Activated naive CD8-positive, alpha-beta T cell treated with anti-CD3 and anti-CD28 coated beads for 36 hours (primary cell): ENCODE measurements at regions not wholly inside any gene's neighbourhood (a gene's known extent, or its start where the extent isn't known, plus 50 kb on each side); places are given as distances from the start of the nearest gene placed in this dataset.

Source experiments
- DNase-seq: peaks from one replicate; pipeline ENCODE4 v3.0.0; 2021
- H3K27ac Mint-ChIP-seq: one replicate; pipeline ENCODE4 v1.8.0; 2022; ENCODE audit warnings: mild to moderate bottlenecking, moderate library complexity, mixed read lengths
- H3K27me3 Mint-ChIP-seq: one replicate; pipeline ENCODE4 v1.8.0; 2022; ENCODE audit warnings: mild to moderate bottlenecking, mixed read lengths
- H3K36me3 Mint-ChIP-seq: one replicate; pipeline ENCODE4 v1.8.0; 2021; ENCODE audit warnings: mild to moderate bottlenecking, mixed read lengths
- H3K4me1 Mint-ChIP-seq: one replicate; pipeline ENCODE4 v1.8.0; 2021; ENCODE audit warnings: mixed read lengths
- H3K4me3 Mint-ChIP-seq: one replicate; pipeline ENCODE4 v1.8.0; 2022; ENCODE audit warnings: mild to moderate bottlenecking, moderate library complexity, mixed read lengths
- H3K9me3 Mint-ChIP-seq: one replicate; pipeline ENCODE4 v1.8.0; 2022; ENCODE audit warnings: mixed read lengths

DNA sequence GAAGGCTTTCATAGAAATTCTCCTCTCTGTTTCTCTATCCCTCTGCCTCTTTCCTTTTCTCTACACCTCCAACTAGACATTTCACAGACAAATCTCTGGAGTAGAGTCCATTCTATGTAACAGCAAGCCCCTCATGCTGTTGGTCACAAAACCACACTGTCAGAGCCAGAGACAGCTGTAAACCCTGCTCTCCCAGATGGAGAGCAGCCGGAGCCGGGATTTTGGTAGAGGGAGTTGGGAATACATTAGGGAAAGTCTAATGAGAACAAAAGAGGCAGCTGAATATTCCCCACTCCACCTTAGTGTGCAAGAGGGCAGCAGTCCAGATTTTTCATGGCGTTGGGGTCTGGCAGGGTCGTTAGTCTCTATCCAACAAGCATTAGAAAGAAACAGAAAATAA lies 68.3 kb upstream of the EDN1 start:
- no peak overlapping the region for H3K4me3 Mint-ChIP-seq
- H3K27me3 Mint-ChIP-seq: no peaks in the 10 kb centered on the region
- no peaks in the 10 kb centered on the region for H3K36me3 Mint-ChIP-seq
- no peak overlapping the region for H3K27ac Mint-ChIP-seq
- DNase-seq: no peak
- H3K9me3 Mint-ChIP-seq: no peaks in the 10 kb centered on the region
- H3K4me1 Mint-ChIP-seq: no peaks in the 10 kb centered on the region

DNA sequence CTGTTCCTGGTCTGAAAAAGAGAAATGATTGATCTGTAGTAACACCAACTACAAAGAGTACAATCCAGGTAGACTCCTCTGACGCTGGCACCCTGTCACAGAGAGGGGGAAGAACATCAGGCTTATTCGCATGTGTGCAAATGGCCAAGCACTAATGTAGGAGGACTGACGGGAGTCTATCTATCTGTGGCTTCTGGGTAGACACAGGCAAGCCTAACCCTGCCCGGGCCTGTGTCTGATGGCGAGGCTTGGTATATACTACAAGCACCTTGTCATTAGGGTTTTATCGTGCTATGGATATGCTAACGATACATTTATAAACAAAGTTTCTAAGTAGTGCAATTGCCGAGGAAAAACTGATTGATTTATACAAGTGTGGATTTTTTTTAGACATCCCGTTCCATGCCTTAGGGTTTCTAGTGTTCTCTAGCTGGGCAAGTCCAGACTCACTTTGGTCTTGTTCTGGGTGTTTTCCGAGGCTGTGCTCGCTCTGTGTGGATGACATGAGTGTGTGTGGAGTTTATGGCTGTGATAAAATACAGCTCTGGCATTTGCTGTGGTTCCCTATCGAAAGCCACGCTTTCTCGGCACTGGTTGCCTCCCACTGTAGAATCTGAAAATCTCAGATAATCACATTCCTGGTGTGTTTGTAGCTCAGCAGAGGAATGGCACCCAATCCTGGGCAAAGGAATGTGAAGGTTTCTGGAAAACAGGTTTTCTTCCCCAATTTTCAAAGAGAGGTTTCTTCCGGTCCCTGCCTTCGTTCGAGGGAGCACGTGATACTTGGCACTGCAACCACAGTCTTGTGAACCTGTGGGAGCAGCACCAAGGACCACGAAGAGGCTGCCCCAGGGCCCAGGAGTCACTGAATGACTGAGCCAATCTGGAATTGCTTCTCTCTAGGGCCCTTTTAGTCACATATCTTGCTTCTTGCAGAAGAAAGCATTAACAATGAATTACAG lies 67.5 kb upstream of the EDN1 start:
- H3K4me3 Mint-ChIP-seq: no peak overlapping the region
- no peaks in the 10 kb centered on the region for H3K27me3 Mint-ChIP-seq
- no peaks in the 10 kb centered on the region for H3K36me3 Mint-ChIP-seq
- H3K9me3 Mint-ChIP-seq: no peaks in the 10 kb centered on the region
- no peak for DNase-seq
- no peak overlapping the region for H3K27ac Mint-ChIP-seq
- H3K4me1 Mint-ChIP-seq: no peaks in the 10 kb centered on the region

- peaks cover 1% of the 10 kb centered on the region for H3K4me1 Mint-ChIP-seq
- DNase-seq: no peak
- no peaks in the 10 kb centered on the region for H3K27me3 Mint-ChIP-seq
- no peaks in the 10 kb centered on the region for H3K36me3 Mint-ChIP-seq
- no peaks in the 10 kb centered on the region for H3K9me3 Mint-ChIP-seq
- H3K27ac Mint-ChIP-seq: no peak overlapping the region
- H3K4me3 Mint-ChIP-seq: no peak overlapping the region
These were observed 66.8 kb upstream of the EDN1 start for GRCh38 chr6:12223383-12223782.

DNA sequence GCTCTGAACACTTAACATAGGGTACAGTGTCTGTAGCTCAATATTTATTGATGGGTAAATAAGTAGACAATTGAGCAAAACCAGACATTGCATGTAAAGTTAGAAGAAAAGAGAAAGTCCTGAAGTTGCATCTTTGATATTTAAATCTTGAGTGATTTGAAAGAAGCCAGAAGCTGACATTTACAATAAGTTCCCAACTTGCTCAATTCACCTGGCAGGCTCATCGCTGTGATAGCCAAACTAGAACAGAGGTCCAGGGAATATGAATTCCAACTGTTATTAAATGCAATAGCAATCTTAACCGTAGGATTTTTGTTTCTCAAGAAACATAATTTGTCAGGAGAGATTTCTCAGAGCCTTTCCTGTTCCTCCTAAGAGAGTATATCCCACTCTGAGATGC lies 65.9 kb upstream of the EDN1 start:
- peaks cover 9% of the 10 kb centered on the region for H3K4me1 Mint-ChIP-seq
- no peaks in the 10 kb centered on the region for H3K27me3 Mint-ChIP-seq
- DNase-seq: no peak
- no peaks in the 10 kb centered on the region for H3K9me3 Mint-ChIP-seq
- H3K27ac Mint-ChIP-seq: no peak overlapping the region
- no peaks in the 10 kb centered on the region for H3K36me3 Mint-ChIP-seq
- no peak overlapping the region for H3K4me3 Mint-ChIP-seq

DNA sequence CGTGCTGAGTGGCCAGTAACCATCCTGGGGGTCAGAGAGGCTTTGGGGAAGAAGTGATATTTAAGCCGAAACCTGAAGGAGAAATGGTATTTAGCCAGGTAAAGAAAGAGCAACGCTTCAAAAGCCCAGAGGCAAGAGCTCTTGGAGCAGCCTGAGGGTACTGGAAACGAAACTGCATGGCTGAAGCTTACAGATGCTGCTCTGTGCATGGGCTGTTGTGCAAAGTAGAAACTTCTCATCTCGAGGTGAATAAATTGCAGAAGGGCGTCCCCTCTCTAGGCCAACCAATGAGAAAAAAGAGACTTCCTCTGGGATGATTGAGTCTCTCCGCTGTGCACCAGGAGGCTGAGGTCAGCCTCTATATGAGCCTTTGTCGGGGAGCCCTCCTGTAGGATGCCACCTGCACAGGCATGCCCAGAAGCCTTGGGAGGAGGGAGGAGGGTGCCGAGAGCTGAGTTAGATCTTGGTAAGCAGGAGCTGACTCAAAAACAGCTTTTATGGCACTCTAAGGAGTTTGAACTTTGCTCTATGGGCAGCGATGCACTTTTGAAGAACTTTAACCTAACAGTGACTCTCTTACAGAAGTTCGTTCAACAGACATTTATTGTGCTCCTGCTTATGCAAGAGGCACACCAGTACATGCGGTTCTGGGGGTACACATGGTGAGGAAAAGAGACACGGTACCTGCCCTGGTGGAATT lies 61.6 kb upstream of the EDN1 start:
- no peak overlapping the region for H3K27ac Mint-ChIP-seq
- H3K4me3 Mint-ChIP-seq: no peak overlapping the region
- DNase-seq: no peak
- no peaks in the 10 kb centered on the region for H3K27me3 Mint-ChIP-seq
- no peaks in the 10 kb centered on the region for H3K9me3 Mint-ChIP-seq
- peaks cover 33% of the 10 kb centered on the region for H3K4me1 Mint-ChIP-seq
- no peaks in the 10 kb centered on the region for H3K36me3 Mint-ChIP-seq

GRCh38 chr6:12229332-12229731 lies 60.8 kb upstream of the EDN1 start:
- H3K4me1 Mint-ChIP-seq: peaks cover 40% of the 10 kb centered on the region
- H3K27ac Mint-ChIP-seq: no peak overlapping the region
- no peaks in the 10 kb centered on the region for H3K27me3 Mint-ChIP-seq
- H3K4me3 Mint-ChIP-seq: no peak overlapping the region
- DNase-seq: no peak
- no peaks in the 10 kb centered on the region for H3K36me3 Mint-ChIP-seq
- H3K9me3 Mint-ChIP-seq: no peaks in the 10 kb centered on the region

- Mint-ChIP-seq H3K9me3 (no peaks in the 10 kb centered on the region), H3K36me3 (no peaks in the 10 kb centered on the region), H3K4me3 (no peak overlapping the region), H3K27ac (no peak overlapping the region), H3K27me3 (no peaks in the 10 kb centered on the region), H3K4me1 (peaks cover 45% of the 10 kb centered on the region)
- no peak for DNase-seq
These were observed 59.6 kb upstream of the EDN1 start for GRCh38 chr6:12230523-12230922.

DNA sequence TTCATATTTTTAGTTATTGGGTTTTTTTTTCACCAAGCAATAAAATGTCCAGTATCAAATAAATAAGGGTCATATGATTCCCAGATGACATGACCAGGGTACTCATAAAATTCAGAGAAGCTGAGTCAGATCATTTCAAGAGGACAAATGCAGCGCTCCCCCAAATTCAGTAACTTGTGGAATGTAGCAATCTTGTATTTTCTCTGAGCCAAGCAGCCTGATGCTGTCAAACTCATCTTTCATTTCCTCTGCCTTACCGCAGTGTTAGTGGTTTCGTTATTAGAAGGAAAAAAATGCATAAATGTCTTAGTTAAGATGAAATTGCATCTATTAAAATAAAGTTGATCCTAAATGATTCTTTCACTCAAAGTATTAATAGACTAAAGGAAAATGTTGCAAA lies 57.8 kb upstream of the EDN1 start:
- Mint-ChIP-seq H3K36me3 (no peaks in the 10 kb centered on the region), H3K9me3 (no peaks in the 10 kb centered on the region), H3K4me1 (peaks cover 45% of the 10 kb centered on the region), H3K27ac (no peak overlapping the region), H3K27me3 (no peaks in the 10 kb centered on the region), H3K4me3 (no peak overlapping the region)
- DNase-seq: no peak

DNA sequence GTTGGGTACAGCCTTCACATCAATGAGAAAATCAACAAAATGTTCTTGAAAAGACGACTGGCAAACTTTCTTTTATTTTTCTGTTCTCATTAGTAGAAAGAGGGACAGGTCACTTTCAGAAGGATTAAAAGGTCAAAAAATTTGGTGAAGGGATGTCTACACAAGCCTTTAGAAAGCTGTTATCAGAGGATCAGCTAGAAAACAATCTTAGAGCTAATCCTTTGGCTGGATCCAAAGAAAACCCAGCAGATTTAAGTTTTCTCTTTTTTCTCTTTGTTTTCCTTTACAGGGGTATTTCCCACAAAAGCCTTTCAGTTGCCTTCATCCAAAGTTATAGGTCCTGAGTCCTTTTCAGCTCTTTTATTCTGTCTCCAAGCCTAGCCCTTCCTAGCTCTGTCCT lies 57.3 kb upstream of the EDN1 start:
- no peak overlapping the region for H3K4me3 Mint-ChIP-seq
- H3K9me3 Mint-ChIP-seq: no peaks in the 10 kb centered on the region
- no peaks in the 10 kb centered on the region for H3K36me3 Mint-ChIP-seq
- no peak for DNase-seq
- no peaks in the 10 kb centered on the region for H3K27me3 Mint-ChIP-seq
- no peak overlapping the region for H3K27ac Mint-ChIP-seq
- H3K4me1 Mint-ChIP-seq: peaks cover 45% of the 10 kb centered on the region

GRCh38 chr6:12233693-12234571 lies 56.2 kb upstream of the EDN1 start:
- H3K27ac Mint-ChIP-seq: peak overlapping the region; percentile 52
- H3K4me3 Mint-ChIP-seq: no peak overlapping the region
- peaks cover 46% of the 10 kb centered on the region for H3K4me1 Mint-ChIP-seq
- H3K27me3 Mint-ChIP-seq: no peaks in the 10 kb centered on the region
- peak; percentile 28 for DNase-seq
- H3K36me3 Mint-ChIP-seq: no peaks in the 10 kb centered on the region
- no peaks in the 10 kb centered on the region for H3K9me3 Mint-ChIP-seq

GRCh38 chr6:12235341-12235740 lies 54.8 kb upstream of the EDN1 start:
- peaks cover 37% of the 10 kb centered on the region for H3K4me1 Mint-ChIP-seq
- no peaks in the 10 kb centered on the region for H3K9me3 Mint-ChIP-seq
- H3K27me3 Mint-ChIP-seq: no peaks in the 10 kb centered on the region
- H3K4me3 Mint-ChIP-seq: no peak overlapping the region
- no peak for DNase-seq
- H3K36me3 Mint-ChIP-seq: no peaks in the 10 kb centered on the region
- no peak overlapping the region for H3K27ac Mint-ChIP-seq

DNA sequence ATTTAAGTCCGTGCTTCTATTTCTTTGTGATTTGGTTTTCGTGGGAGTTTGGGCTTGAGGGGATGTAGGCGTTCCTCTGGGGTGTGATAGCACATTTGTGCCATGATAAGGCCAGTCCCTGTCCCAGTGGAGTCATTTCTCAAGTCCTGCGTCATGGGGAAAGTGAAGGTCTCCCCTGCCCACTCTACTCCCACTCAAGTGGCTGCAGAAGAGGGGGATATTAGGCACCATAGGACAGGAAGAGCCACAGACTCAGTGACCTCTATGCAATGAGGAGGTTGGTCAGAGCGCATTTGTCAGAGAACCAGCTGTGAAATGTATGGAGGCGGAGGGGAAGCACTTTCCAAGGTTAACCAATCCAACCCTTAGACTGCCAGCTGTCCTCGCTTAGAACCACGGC lies 51.9 kb upstream of the EDN1 start:
- H3K4me3 Mint-ChIP-seq: no peak overlapping the region
- DNase-seq: peak; percentile 13
- H3K27ac Mint-ChIP-seq: peak overlapping the region; percentile 1
- peaks cover under 1% of the 10 kb centered on the region for H3K27me3 Mint-ChIP-seq
- peaks cover 35% of the 10 kb centered on the region for H3K4me1 Mint-ChIP-seq
- H3K36me3 Mint-ChIP-seq: no peaks in the 10 kb centered on the region
- no peaks in the 10 kb centered on the region for H3K9me3 Mint-ChIP-seq
